K562 (cell line): ENCODE measurements at regions not wholly inside any gene's neighbourhood (a gene's known extent, or its start where the extent isn't known, plus 50 kb on each side); places are given as distances from the start of the nearest gene placed in this dataset.

Experiments
- EP300 ChIP-seq: IDR thresholded peaks from 2 replicates; pipeline ENCODE4 v1.6.1; 2012; ENCODE audit warnings: low read length, improper control_type of control experiment
- GATAD2B ChIP-seq: fragments of 450-650 bp; IDR thresholded peaks from 2 replicates; pipeline ENCODE4 v1.6.1; 2017; ENCODE audit warnings: mild to moderate bottlenecking, borderline replicate concordance
- HNRNPK ChIP-seq: fragments of 200-400 bp; formaldehyde crosslinking; IDR thresholded peaks from one replicate; pipeline ENCODE4 v1.6.1; 2018; ENCODE audit warnings: mild to moderate bottlenecking, low read depth, low read length; ENCODE audit not compliant: poor library complexity, severe bottlenecking
- NFYB ChIP-seq: IDR thresholded peaks from 2 replicates; pipeline ENCODE4 v1.6.1; 2011; ENCODE audit warnings: mild to moderate bottlenecking, moderate library complexity; ENCODE audit not compliant: insufficient read length; ENCODE audit errors: extremely low read depth
- POLR2AphosphoS5 ChIP-seq: IDR thresholded peaks from 2 replicates; pipeline ENCODE4 v1.6.1; 2011; ENCODE audit warnings: mild to moderate bottlenecking, low read depth, low read length, moderate library complexity; ENCODE audit not compliant: control insufficient read depth, insufficient read depth
- RB1 ChIP-seq: fragments of 450-650 bp; IDR thresholded peaks from 2 replicates; pipeline ENCODE4 v1.6.1; 2017; ENCODE audit warnings: low read depth, mild to moderate bottlenecking
- RBBP5 ChIP-seq: fragments of 200-600 bp; sonication (generic); IDR thresholded peaks from 2 replicates; pipeline ENCODE4 v1.6.1; 2012; ENCODE audit warnings: borderline replicate concordance, mild to moderate bottlenecking, low read length, control low read depth, inconsistent platforms; ENCODE audit not compliant: insufficient read depth, poor library complexity, severe bottlenecking
- SREBF2 ChIP-seq: sonication (generic); formaldehyde crosslinking; IDR thresholded peaks from 2 replicates; pipeline ENCODE4 v1.4.0; 2020; ENCODE audit warnings: mild to moderate bottlenecking, missing genetic modification reagents
- SRF ChIP-seq, 2 experiments: fragments of 250-450, 450-650 bp in 1 of 2; sonication (Bioruptor Pico) in 1 of 2; sonication (generic) in 1 of 2; formaldehyde crosslinking; IDR thresholded peaks; 2 replicates each; pipeline versions ENCODE4 v1.5.0 to v1.5.1; 2020 to 2022; ENCODE audit warnings: mild to moderate bottlenecking in 1 of 2, missing genetic modification reagents in 1 of 2
- ZNF311 ChIP-seq: fragments of 250-450 bp; sonication (Bioruptor Pico); IDR thresholded peaks from 2 replicates; pipeline ENCODE4 v1.4.0; 2020; ENCODE audit warnings: mild to moderate bottlenecking, moderate library complexity
- TF ChIP-seq, protein P1 (sequence below): sonication (generic); formaldehyde crosslinking; IDR thresholded peaks from 2 replicates; pipeline ENCODE4 v1.8.1; 2023; ENCODE audit warnings: mild to moderate bottlenecking, missing genetic modification reagents
- TF ChIP-seq, protein P2 (sequence below): fragments of 250-450 bp; sonication (Bioruptor Pico); IDR thresholded peaks from 2 replicates; pipeline ENCODE4 v1.4.0; 2020; ENCODE audit warnings: mild to moderate bottlenecking, moderate library complexity
- TF ChIP-seq, protein P3 (sequence below), 3 experiments: fragments of 200-800 bp in 1 of 3; fragments of 250-450 bp in 1 of 3; fragments of 450-650 bp in 1 of 3; sonication (Bioruptor Pico) in 1 of 3; sonication (Bioruptor generic) in 1 of 3; formaldehyde crosslinking in 1 of 3; IDR thresholded peaks; 2 replicates each; pipeline versions ENCODE4 v1.6.1 to v1.8.0; 2016 to 2022; ENCODE audit warnings: mild to moderate bottlenecking in 2 of 3, missing genetic modification characterization in 2 of 3, missing compliant biosample characterization in 1 of 3, moderate library complexity in 1 of 3
- TF ChIP-seq, protein P4 (sequence below): sonication (generic); formaldehyde crosslinking; IDR thresholded peaks from 2 replicates; pipeline ENCODE4 v1.9.0; 2022; ENCODE audit warnings: mild to moderate bottlenecking, missing genetic modification reagents

DNA sequence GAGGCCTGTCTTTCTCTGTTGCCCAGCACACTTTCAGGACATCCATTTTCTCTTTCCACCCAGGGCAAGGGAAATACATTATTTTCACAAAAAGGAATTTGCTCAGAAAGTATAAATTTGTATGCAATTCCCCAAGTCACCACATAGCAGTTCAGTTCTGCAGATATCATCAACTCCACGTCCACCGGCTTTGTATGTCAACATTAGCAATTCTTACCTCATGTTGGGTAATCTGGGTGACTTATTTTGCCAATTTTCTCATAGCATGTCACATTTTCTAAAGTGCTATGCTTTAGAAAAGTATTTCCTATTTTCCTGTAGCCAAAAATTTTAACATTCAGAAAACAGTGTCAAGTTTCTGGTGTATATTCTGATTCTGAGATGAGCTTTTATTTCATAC is 501.8 kb downstream of the EFNB2 start:
- TF ChIP-seq POLR2AphosphoS5 (no peak), NFYB (no peak), RB1 (no peak), EP300 (no peak), ZNF311 (no peak), RBBP5 (no peak), HNRNPK (no peak), SREBF2 (CRISPR knock-in tag) (no peak), SRF (CRISPR knock-in tag; IDR thresholded peaks at IDR 0.05) (no peak), GATAD2B (no peak)
- TF ChIP-seq, protein P1, sequence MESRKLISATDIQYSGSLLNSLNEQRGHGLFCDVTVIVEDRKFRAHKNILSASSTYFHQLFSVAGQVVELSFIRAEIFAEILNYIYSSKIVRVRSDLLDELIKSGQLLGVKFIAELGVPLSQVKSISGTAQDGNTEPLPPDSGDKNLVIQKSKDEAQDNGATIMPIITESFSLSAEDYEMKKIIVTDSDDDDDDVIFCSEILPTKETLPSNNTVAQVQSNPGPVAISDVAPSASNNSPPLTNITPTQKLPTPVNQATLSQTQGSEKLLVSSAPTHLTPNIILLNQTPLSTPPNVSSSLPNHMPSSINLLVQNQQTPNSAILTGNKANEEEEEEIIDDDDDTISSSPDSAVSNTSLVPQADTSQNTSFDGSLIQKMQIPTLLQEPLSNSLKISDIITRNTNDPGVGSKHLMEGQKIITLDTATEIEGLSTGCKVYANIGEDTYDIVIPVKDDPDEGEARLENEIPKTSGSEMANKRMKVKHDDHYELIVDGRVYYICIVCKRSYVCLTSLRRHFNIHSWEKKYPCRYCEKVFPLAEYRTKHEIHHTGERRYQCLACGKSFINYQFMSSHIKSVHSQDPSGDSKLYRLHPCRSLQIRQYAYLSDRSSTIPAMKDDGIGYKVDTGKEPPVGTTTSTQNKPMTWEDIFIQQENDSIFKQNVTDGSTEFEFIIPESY = no peak
- TF ChIP-seq, protein P2, sequence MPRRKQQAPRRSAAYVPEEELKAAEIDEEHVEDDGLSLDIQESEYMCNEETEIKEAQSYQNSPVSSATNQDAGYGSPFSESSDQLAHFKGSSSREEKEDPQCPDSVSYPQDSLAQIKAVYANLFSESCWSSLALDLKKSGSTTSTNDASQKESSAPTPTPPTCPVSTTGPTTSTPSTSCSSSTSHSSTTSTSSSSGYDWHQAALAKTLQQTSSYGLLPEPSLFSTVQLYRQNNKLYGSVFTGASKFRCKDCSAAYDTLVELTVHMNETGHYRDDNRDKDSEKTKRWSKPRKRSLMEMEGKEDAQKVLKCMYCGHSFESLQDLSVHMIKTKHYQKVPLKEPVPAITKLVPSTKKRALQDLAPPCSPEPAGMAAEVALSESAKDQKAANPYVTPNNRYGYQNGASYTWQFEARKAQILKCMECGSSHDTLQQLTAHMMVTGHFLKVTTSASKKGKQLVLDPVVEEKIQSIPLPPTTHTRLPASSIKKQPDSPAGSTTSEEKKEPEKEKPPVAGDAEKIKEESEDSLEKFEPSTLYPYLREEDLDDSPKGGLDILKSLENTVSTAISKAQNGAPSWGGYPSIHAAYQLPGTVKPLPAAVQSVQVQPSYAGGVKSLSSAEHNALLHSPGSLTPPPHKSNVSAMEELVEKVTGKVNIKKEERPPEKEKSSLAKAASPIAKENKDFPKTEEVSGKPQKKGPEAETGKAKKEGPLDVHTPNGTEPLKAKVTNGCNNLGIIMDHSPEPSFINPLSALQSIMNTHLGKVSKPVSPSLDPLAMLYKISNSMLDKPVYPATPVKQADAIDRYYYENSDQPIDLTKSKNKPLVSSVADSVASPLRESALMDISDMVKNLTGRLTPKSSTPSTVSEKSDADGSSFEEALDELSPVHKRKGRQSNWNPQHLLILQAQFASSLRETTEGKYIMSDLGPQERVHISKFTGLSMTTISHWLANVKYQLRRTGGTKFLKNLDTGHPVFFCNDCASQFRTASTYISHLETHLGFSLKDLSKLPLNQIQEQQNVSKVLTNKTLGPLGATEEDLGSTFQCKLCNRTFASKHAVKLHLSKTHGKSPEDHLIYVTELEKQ (CRISPR knock-in tag) = no peak
- TF ChIP-seq, protein P3, sequence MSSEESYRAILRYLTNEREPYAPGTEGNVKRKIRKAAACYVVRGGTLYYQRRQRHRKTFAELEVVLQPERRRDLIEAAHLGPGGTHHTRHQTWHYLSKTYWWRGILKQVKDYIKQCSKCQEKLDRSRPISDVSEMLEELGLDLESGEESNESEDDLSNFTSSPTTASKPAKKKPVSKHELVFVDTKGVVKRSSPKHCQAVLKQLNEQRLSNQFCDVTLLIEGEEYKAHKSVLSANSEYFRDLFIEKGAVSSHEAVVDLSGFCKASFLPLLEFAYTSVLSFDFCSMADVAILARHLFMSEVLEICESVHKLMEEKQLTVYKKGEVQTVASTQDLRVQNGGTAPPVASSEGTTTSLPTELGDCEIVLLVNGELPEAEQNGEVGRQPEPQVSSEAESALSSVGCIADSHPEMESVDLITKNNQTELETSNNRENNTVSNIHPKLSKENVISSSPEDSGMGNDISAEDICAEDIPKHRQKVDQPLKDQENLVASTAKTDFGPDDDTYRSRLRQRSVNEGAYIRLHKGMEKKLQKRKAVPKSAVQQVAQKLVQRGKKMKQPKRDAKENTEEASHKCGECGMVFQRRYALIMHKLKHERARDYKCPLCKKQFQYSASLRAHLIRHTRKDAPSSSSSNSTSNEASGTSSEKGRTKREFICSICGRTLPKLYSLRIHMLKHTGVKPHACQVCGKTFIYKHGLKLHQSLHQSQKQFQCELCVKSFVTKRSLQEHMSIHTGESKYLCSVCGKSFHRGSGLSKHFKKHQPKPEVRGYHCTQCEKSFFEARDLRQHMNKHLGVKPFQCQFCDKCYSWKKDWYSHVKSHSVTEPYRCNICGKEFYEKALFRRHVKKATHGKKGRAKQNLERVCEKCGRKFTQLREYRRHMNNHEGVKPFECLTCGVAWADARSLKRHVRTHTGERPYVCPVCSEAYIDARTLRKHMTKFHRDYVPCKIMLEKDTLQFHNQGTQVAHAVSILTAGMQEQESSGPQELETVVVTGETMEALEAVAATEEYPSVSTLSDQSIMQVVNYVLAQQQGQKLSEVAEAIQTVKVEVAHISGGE (CRISPR knock-in tag; IDR thresholded peaks at IDR 0.05) = no peak
- TF ChIP-seq, protein P4, sequence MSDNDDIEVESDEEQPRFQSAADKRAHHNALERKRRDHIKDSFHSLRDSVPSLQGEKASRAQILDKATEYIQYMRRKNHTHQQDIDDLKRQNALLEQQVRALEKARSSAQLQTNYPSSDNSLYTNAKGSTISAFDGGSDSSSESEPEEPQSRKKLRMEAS (CRISPR knock-in tag) = no peak
